ENCODE measurements at regions not wholly inside any gene's neighbourhood (a gene's known extent, or its start where the extent isn't known, plus 50 kb on each side); places are given as distances from the start of the nearest gene placed in this dataset.

- no peak for DNase-seq
These were observed 87.5 kb upstream of the NKX1-1 start for GRCh38 chr4:1493540-1494287.

- no peak for DNase-seq
These were observed 86.7 kb upstream of the NKX1-1 start for GRCh38 chr4:1492651-1493539.

DNA sequence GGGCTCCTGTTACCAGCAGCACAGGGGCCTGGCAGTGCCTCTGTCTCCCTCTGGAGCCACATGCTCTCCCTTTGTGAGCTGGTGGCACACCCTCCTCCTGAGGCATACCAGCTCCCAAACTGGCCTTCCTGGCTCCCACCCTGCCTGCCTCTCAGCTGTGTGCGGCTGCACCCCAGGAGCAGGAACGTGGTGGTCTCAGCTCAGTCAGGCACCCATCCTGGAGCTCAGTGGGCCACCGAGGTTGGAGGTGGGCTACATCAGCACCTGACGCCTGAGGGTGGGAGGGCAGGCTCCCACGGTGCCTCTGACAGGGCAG lies 85.9 kb upstream of the NKX1-1 start:
- DNase-seq: no peak

DNA sequence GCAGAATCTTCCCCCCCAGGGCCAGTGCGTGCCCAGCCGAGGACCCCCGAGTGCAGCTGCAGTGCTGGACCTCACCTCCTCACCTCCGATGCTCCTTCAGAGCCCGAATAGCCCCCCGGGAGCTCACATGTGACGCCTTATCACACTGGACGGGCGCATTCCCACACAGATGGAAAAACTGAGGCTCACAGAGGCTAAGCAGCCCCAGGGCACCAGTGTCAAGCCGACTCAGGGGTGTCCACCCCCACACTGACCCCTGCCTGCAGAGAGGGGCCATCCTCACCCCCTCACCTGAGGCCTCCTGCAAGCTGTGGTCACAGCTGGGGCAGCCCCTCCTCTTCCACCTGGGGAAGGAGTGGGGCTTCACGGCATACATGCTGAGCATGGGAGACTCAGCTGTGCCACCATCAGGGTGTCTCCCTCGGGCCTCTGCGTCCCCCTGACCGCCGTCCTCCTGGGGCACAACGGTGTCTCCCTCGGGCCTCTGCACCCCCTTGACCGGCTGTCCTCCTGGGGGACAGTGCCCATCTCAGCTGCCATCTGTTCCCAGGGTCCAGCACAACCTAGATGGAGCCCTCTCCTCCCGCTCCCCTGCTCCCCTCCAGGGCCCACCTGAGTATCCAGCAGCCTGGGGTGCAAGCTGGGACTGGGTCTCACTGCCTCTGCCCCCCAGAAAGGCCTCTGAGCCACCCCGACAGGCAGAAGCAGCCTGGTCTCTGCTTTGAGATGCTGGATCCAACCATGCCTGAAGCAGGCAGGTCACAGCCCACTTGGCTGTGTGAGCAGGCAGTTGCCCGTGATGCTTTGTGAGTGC lies 85.3 kb upstream of the NKX1-1 start:
- DNase-seq: no peak

- DNase-seq: no peak
These were observed 84.5 kb upstream of the NKX1-1 start for GRCh38 chr4:1490654-1491327.

- no peak for DNase-seq
These were observed 83.9 kb upstream of the NKX1-1 start for GRCh38 chr4:1490011-1490653.

- DNase-seq: no peak
These were observed 83.4 kb upstream of the NKX1-1 start for GRCh38 chr4:1489639-1489995.

DNA sequence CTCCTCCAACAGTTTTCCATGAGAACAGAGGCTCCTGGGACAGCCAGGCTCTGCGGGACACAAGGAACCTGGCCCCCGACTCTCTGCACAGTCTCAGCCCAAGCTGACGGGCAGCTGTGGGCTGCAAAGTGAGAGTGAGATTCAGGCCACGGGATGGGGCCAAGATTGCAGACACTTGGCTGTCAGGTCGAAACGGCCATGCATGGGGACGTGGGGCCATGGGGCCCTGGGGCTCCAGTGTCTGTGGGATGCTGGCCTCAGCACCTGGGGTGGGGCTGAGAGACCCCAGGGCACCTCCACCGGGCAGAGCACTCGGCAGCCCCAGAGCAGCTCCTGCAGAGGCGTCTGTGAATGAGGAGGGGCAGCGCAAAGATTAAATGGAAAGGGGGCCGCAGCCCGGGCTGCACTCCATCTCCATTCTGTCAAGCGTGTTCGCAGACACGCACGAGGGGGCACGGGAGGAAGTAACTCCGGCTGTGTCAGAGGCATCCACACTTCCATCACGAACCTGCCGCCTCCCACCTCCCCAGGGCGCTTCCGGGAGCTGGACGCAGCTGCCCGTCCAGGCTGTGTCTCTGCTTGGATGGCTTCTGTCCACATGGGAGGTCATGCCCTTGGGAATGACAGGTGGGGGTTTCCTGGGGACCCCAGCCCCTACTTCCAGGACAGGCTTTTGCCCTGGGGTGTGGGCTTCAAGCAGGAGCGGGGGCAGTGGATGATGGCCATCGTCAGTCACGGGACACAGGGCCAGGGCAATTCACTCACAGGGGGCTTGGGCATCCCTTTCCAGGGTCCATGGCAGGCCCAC lies 82.8 kb upstream of the NKX1-1 start:
- no peak for DNase-seq

DNA sequence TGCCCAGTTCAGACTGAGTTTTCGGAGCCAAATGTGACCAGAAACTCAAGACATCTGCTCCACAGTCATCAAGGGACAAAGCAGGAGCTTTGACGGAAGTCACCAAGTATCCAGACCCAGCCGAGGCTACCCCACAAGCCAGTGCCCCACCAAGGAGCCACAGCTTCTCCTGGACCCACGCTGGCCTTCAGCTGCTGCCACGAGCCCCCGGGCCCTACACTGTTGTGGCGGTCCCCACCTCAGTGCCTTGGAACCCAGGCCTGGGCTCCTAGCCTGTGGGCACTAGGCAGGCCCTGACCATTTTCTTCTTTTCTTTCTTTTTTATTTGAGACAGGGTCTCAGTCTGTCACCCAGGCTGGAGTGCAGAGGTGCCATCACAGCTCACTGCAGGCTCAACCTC lies 82.1 kb upstream of the NKX1-1 start:
- no peak for DNase-seq

GRCh38 chr4:1487761-1488160 lies 81.5 kb upstream of the NKX1-1 start:
- no peak for DNase-seq

DNA sequence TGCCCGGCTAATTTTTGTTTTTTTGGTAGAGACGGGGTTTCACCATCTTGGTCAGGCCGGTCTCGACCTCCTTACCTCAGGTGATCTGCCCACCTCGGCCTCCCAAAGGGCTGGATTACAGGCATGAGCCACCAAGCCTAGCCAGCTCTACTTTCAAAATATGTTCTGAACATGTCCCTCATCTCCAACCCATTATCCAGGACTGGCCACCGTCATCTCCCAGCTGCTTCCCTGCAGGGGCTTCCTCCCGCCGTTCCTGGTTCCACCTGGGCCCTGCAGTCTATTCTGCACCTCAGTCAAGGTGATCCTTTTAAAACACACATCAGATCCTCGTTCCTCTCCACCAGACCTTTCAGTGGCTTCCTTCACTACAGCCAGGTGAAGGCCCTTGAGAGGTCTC lies 80.9 kb upstream of the NKX1-1 start:
- DNase-seq: no peak

- no peak for DNase-seq
These were observed 79.0 kb upstream of the NKX1-1 start for GRCh38 chr4:1485280-1485679.

- no peak for DNase-seq
These were observed 74.5 kb upstream of the NKX1-1 start for GRCh38 chr4:1480720-1481119.

- no peak for DNase-seq
These were observed 73.2 kb upstream of the NKX1-1 start for GRCh38 chr4:1479454-1479853.

GRCh38 chr4:1478766-1479355 lies 72.6 kb upstream of the NKX1-1 start:
- no peak for DNase-seq

- no peak for DNase-seq
These were observed 71.0 kb upstream of the NKX1-1 start for GRCh38 chr4:1477045-1477840.

DNA sequence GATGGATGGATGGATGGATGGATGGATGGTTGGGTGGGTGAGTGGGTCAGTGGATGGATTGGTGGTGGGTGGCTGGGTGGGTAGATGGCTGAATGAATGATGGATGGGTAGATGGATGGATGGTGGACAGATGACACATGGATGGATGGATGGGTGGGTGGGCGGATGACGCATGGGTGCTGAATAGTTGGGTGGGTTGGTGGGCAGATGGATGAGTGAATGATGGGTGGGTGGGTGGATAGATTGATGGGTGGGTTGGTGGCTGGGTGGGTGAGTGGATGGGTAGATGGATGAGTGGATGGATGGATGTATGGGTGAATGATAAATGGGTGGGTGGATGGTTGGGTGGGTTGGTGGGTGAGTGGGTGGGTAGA lies 69.9 kb upstream of the NKX1-1 start:
- no peak for DNase-seq

DNA sequence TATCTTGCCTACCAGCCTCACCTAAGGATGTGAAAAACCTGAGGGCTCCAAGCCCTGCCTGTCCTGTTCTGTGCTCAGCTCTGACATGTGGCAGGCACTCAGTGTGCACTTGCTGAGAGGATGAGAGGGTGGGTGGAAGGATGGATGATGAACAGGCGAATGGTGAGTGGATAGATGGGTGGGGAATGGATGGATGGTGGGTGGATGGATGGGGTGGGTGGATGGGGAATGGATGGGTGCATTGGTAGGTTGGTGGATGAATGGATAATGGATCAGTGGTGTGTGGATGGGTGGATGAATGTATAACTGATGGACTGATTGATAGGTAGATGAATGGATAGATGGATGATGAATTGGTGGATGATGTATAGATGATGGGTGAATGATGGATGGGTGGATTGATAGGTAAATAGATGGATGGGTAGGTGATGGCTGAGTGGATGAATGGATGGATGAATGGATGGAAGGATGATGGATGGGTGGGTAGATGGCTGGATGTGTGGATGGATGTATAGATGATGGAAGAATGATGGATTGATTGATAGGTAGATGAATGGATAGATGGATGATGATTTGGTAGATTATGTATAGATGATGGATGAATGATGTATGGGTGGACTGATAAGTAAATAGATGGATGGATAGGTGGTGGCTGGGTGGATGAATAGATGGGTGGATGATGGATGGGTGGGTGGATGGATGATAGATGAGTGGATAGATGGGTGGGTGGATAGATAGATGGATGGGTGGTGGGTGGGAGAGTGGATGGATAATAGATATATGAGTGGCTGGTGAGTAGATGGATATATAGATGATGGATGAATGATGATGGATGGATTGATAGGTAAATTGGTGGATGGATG lies 69.3 kb upstream of the NKX1-1 start:
- no peak for DNase-seq
